Activated CD4-positive, alpha-beta T cell treated with anti-CD3 and anti-CD28 coated beads, Interleukin-2, Interleukin-4, amounts not matched to agents 100 ng/mL and 50 ng/mL, durations not matched to agents 16 hours and 8 hours (primary cell): ENCODE measurements at regions not wholly inside any gene's neighbourhood (a gene's known extent, or its start where the extent isn't known, plus 50 kb on each side); places are given as distances from the start of the nearest gene placed in this dataset.
"Not testable (repeated sequence)": the region's sequence is repeated elsewhere in the genome, so short reads cannot be mapped to it uniquely, and the experiment has no call there.

Experiments
- DNase-seq: peaks from one replicate; pipeline ENCODE4 v3.0.0-alpha.2; 2020; ENCODE audit warnings: low spot score

DNA sequence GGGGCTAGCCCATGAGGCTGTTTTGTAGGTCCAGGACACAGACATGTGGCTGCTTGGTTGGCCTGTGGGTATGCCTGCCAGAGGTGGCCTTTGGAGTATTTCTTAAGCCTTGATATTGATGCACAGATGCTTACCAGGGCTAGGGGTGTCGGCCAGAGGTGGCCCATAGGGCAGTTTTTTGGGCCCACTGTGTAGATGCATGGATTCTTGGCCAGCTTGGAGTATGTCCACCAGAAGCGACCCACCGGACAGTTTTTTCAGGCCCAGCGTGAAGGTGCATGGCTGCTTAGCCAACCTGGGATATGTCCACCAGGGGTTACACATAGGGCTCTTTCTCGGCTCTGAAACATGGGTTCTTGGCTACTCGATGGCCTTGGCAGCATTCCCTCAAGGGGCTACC is 1199.1 kb downstream of the CNTNAP5 start:
- DNase-seq, result no peak

DNA sequence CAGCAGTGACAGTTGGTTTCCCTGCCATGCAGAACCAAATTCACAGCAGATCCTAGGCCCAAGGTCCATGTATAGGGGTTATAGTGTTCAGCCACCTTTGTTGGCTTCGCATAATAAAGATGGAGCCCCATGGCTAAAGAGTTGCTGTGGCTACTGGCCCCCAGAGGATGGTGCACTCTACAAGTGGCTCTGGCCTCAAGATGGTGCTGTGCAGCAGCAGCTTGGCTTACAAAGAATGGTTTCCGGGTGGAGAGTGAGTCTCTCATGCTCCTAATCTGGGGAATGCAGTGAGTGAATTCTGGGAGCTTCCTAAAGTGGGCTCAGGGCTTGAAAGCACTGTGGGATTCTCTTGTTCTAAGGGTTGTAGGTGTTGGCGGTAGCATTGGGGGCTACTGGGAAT is 1199.7 kb downstream of the CNTNAP5 start:
- no peak for DNase-seq

DNA sequence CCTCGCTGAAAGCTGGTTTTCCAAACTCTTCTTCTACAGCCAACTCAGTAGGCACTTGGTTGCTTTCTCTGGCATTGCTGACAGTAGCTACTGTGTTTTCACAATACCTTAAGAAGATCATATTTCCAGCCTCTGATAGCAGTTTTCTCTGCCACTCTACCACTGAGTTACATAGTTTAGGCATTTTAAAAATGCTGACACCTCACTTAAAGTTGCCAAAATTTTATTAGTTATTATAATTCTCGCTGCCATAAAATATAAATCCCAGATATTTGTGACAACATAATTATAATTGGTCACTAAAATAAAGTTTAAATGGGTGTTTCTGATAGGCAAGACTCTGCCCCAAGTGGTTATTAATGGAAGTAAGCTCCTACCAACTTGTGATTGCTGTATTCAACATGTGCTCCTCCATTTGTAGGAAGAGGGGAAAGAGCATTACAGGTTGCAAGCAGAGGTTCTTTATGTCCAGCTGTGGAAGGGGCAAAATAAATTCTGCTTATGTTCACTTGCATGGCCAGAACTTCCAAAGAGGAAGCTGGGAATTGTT is 1202.8 kb downstream of the CNTNAP5 start:
- no peak for DNase-seq

DNA sequence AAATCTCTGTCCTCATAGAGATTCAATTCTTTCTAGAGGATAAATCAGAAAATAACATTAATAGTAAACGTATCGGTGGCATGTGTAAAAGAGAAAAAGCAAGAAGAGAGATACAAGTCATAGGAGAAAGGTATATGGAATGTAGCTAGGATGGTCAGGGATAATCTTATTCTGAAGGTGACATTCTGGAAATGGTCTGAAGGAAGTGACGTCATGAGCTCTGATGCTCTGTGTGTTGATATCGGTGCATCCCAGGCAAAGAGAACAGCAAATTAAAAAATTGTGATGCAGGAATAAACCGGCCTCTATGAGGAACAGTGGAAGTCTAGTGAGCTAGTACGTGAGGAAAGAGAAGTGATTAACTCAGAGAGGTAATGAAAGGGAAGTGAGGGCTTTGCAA is 1215.8 kb downstream of the CNTNAP5 start:
- DNase-seq, result no peak

DNA sequence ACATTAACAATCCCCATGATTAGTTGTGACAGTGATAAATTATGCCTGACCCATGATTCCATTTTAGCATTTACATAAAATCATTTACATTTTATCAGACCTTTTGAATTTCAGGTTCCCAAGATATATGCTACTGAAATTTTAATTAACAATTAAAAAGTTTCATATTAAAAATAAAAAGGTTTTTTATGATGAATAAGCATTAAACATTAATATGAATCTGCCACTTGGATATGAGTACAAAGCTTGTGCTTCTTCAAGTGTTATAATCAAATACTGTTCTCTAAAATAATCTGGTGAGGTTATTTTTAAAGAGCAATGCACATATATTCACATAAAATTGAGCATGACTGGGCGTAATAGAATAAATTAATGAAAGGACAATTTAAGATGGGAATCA is 1218.0 kb downstream of the CNTNAP5 start:
- DNase-seq, result no peak

DNA sequence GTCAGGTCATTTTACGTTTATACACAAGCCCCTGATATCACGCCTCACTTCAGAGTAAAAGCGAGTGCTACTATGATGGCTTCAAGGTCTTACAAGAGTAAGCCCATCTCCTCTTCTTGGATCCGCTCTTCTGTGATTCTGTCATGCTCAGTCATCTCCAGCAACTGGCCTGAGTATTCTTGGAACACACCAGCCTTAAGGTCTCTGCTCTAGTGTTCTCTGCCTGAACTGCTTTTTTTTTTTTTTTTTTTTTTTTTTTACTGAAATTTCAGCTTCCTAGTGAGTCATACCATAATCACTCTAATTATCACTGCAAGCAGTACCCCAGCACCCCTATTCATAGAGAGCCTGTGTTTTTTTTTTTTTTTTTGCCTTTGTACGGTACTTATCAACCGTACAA is 1228.9 kb downstream of the CNTNAP5 start:
- no peak for DNase-seq

DNA sequence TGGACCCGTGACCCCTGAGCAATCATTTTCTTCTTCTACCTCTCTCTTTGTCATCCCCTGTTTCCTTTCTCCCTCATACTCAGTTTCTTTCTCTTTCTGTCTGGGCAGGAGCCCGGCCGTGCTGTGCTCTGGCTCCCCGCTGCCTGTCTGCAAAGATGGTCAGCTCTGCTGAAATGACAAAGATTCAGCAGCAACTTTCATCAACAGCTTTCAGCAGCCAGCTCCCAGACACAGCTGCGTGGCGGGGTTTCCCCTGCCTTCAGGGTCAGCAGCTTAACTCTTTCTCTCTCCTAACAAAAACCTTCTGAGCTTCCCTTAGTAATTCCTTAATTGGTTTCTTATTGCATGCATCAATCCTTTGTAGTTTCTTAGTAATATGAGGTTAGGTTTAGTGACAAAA is 1234.4 kb downstream of the CNTNAP5 start:
- no peak for DNase-seq

DNA sequence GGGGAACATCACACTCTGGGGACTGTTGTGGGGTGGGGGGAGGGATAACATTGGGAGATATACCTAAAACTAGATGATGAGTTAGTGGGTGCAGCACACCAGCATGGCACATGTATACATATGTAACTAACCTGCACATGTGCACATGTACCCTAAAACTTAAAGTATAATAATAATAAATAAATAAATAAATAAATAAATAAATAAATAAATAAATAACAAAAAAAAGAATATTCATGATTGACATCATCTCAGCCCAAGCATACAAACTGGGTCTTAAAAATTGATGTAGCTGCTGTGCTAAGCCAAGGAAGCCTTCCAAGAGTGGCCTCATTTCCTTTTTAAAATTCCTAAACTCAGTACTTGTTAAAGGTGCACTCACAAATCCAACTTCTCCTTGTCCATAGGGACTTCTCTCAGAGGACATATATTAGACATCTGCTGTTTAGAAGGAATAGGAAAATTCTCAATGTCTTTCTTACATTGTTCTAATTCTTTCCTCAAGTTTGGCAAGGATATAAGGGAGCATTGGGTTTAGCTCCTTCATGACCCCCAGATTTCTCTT is 1235.4 kb downstream of the CNTNAP5 start:
- DNase-seq, result not testable (repeated sequence)

DNA sequence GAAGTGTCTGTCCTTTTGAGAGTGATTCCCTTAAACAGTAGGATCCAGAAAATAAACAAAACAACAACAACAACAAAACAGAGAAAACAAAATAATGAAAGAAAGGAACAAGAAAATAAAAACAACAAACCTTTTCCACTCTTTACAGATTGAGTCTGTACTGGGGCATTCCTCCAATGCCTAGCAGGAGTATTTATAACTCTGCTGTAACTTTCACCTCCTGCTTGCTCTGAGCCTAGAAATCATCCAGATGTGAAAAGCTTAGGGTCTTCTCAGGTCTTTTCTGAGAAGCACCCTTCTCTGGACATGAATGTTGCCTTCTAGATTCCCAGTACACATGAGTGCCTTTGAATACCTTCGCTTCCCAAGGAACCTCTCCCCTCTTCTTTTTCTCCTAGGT is 1239.4 kb downstream of the CNTNAP5 start:
- no peak for DNase-seq

DNA sequence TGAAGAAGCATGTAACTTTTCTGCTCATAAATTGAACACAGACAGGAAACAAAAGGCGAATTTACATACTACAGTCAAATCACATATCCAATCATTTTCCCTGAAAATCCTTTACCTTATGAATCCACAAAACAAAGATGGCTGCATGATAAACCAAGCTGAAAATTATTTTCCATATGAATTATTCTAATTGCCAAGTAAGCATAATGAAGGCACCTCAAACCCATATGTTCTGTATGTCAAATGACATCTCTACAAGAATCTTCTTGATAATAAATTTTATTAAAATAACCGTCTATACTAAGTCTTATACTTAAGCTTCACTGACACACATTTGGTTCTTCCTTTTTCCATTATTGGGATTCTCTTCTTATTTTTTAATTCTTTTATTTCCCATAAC is 1242.6 kb downstream of the CNTNAP5 start:
- DNase-seq, result no peak

DNA sequence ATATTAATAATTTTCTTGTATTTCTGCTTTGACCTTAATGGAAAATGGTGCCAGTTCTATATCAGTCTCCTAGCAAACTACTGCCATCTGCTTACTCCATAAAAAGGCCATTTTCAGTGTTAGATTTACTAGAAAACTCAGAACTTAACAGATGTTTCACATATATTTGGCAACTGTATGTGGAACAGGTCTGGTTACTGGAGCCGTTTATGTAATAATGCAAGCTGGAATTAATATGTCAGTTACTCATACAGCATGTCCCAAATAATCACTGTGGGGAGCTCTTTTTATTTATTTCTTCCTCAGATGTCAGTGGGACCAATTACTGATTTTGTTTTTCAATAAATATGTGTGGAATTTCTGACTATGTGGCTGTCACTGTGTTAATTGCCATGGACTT is 1247.6 kb downstream of the CNTNAP5 start:
- DNase-seq, result no peak

DNA sequence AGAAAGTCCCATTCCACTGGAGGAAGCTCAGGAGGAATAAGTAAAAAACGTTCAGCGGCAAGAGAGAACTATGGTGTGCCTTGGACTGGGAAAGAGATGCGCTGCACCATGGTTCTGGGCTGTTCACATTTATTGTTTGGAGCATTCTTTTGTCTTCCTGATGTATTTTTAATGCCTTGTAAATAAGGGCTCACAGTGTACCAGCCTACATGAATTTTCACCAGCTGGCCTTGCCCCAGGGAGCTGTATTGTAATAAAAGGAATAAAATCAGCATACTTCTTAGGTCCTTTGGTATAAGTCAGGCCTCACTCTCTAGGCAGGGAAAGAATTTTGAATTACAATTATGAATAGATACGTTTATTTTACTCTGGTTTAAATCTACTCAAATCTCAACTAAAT is 1249.6 kb downstream of the CNTNAP5 start:
- DNase-seq, result no peak

DNA sequence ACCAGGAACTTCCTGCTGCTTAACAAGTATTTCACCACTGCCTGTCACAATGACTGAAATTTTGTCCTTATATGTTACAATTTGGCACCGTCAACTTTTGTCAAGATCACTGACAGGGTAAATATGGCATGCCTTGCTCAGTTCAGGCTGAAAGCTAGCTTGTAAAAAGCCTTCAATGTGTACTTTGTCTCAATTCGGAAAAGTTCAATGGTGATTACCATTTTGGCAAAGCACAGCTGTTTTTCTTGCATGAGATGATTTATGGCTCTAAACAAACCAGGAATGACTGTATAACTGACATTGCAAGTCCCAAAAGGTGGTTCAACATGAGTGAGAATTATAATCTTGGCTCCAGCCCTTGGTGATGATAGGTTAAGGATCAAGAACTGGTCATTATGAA is 1255.2 kb downstream of the CNTNAP5 start:
- DNase-seq, result no peak

DNA sequence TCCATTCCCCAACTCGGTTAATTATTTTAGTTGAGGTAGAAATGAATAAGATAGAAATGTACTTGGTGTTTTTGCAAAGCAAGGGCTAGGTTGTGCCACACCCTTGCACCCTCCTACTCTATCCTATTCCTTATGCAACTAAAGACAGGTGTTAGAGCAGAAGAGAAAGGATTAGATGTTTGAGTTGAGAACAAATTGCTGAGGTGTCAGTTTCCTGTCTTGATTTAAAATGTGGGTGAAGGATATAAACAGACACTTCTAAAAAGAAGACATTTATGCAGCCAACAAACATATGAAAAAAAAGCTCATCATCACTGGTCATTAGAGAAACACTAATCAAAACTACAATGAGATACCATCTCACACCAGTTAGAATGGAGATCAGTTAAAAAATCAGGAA is 1256.2 kb downstream of the CNTNAP5 start:
- no peak for DNase-seq

DNA sequence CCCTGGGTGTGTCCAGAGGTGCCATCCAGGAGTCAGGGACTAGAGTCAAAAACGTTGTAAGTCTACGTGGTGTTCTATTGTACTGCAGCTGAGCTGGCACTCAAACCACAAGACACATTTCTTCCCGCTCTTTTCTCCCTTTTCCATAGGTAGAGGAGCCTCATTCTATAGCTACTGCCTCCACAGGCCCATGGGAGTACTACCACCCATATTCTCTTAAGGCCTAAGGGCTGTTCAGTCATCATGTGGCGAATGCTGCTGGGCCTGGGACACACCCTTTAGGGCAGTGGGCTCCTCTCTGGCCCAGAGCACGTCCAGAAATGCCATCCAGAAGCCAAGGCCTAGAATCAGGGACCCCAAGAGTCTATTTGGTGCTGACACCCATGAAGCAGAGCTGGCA is 1271.7 kb downstream of the CNTNAP5 start:
- DNase-seq, result no peak

DNA sequence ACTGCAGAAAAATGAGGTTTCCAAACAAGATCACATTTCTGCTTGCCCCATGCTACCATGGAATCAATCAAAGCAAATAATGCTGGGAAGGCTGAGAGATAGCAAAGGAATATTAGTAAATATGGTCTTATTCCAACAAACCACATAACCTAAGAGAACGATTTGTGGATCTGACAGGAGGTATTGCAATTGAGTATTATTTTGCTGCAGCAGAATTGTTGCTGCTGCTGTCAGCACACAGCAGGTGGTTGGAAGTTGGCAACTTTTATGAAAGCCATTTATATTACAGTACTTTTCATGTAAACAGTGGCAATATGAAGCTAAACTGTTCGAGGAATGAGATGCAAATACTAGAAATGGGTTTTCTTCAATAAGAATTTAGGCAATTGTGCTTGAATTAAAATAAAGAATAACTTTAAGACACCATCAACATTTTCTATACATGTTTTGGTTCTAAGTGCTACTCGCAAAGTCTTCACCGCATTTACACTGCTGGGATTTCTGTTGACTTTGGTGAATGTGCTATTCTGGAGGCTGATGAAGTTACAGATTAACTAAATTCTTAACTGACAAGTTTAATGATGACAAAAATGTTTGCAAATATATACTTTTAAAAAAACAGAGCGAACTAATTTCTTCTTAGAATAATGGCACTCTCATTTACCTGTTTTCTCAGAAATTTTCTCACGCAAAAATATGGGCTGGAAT is 1285.7 kb downstream of the CNTNAP5 start:
- no peak for DNase-seq

DNA sequence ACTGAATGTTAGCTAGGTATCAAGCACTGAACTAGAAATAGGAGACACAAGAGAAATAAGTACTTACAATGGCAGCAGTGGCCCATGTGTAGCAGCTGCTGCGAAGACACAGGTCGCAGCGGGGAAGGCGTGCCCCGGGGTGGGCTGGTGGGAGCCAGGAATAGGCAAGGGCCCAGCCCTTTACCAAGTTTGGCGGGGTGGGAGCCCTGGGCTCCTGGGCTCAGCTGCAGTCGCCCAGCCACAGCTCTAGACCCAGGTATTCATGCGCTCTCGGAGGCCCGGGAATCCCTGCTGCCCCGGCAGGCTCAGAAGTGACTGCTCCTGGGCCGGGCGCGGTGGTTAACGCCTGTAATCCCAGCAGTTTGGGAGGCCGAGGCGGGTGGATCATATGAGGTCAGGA is 1287.3 kb downstream of the CNTNAP5 start:
- DNase-seq, result no peak

DNA sequence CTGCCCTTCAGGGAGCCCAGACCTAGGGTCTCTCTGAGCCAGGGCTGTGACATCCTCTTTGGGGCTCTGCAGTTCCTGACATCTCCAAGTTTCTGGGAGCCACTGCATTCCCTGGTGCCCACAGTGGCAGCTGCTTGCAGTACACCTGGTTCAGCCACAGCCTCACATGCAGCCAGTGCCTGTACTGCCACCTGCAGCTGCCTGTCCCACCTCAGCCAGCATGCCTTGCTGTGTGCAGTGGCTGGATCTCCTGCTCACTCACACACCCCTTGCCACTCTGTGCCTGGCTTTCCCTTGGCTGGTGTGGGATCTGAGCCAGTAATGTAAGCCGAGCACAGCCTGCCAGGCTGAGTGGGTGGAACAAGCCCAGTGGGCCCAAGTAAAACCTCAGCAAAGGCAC is 1288.7 kb downstream of the CNTNAP5 start:
- no peak for DNase-seq

DNA sequence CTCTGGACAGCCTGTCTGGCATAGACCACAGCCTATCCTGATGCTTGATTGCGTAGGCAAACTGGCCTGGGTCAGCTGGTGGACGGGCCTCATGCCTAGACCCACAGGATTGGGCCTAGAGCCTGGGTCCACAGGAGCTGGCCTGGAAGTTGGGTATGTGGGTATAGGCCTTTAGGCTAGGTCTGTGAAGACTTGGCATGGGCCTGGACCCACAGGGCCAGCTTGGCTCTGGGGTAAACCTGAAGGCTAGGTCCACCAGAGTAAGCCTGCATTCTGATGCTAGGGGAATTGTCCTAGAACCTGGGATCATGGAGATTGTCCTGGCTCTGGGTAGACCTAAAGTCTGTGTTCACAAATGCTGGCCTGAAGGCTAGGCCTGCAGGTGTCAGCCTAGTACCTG is 1293.7 kb downstream of the CNTNAP5 start:
- DNase-seq, result no peak

DNA sequence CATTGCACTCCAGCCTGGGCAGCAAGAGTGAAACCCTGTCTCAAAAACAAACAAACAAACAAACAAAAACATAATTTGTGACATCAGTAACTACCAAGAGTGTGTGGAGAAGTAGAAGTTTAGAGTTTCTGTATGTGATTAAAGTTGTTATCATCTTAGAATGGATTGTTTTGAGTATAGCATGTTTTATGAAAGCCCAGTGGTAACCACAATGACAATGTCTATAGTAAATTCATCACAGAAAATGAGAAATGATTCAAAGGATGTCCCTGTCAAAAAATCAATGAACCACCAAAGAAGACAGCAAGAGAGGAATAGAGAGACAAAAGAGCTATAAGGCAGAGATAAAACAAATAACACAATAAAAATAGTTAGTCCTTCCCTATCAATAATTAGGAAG is 1299.2 kb downstream of the CNTNAP5 start:
- no peak for DNase-seq

DNA sequence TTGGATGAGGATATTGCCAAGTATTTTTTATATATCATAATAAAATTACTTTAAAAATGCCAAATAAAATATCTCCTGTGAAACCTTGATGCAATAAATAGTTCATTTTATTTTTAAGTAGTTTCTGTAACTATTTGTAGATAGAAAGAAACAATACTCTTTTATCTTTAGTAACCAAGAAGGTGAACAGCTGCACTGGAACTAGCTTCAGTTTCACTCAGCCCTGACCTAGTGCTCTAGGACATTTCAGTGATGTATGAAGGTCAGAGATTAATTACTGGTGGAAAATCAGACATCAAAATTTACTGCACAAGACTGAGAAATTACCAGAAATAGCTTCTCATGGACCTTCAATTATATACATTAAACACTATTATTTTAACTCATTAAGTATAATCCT is 1305.0 kb downstream of the CNTNAP5 start:
- DNase-seq, result no peak

DNA sequence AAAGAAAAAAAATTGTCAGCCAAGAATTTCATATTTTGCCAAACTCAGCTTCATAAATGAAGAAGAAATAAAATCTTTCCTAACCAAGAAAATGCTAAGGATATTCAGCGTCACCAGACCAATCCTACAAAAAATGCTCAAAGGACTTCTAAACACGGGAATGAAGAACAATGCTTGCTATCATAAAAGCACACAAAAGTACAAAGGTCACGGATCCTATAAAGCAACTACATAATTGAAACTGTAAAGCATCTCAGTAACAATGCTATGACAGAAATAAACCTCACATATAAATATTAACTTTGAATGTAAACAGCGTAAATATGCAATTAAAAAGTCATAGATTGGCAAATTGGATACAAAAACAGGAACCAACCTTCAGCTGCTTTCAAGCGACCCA is 1314.6 kb upstream of the GYPC start:
- no peak for DNase-seq

DNA sequence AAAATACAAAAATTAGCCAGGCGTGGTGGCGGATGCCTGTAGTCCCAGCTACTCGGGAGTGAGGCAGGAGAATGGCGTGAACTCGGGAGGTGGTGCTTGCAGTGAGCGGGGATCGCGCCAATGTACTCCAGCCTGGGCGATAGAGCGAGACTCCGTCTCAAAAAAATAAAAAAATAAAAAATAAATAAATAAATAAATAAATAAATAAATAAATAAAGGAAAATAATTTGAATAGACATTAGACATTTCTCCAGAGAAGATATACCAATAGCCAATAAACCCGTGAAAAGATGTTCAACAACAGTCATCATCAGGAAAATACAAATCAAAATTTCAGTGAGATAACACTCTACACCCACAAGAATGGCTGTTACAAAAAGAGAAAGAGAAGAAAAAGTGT is 1302.4 kb upstream of the GYPC start:
- not testable (repeated sequence) for DNase-seq
